ENCODE measurements at regions not wholly inside any gene's neighbourhood (a gene's known extent, or its start where the extent isn't known, plus 50 kb on each side); places are given as distances from the start of the nearest gene placed in this dataset.

- TF ChIP-seq CTCF (IDR thresholded peaks at IDR 0.05): no peak
- TF ChIP-seq POLR2A (IDR thresholded peaks at IDR 0.05): no peak
- no peak for TF ChIP-seq POLR2AphosphoS5 (IDR thresholded peaks at IDR 0.05)
- intact Hi-C loops (cut with DNase I; ENCODE audit: low total_unique reads): no loop called here
- H3K4me1 ChIP-seq: no peaks in the 10 kb centered on the region
- no peak overlapping the region for H3K4me3 ChIP-seq
- no peak for DNase-seq (ENCODE audit: low spot score in 2 of 2)
- H3K27ac ChIP-seq: no peak overlapping the region
- no peaks in the 10 kb centered on the region for H3K27me3 ChIP-seq
- no peaks in the 10 kb centered on the region for H3K9me3 ChIP-seq
- H3K36me3 ChIP-seq: no peaks in the 10 kb centered on the region
Observed at GRCh38 chr21:25244735-25245134, 362.5 kb downstream of the MRPL39 start.

GRCh38 chr21:25243808-25244207, 363.5 kb downstream of the MRPL39 start:
- H3K36me3 ChIP-seq: no peaks in the 10 kb centered on the region
- no peaks in the 10 kb centered on the region for H3K27me3 ChIP-seq
- H3K9me3 ChIP-seq: no peaks in the 10 kb centered on the region
- no peak overlapping the region for H3K4me3 ChIP-seq
- no peak for DNase-seq (ENCODE audit: low spot score in 2 of 2)
- TF ChIP-seq CTCF (IDR thresholded peaks at IDR 0.05) (no peak), POLR2A (IDR thresholded peaks at IDR 0.05) (no peak), POLR2AphosphoS5 (IDR thresholded peaks at IDR 0.05) (no peak)
- no peaks in the 10 kb centered on the region for H3K4me1 ChIP-seq
- no peak overlapping the region for H3K27ac ChIP-seq
- intact Hi-C loops (cut with DNase I; ENCODE audit: low total_unique reads): no loop called here

GRCh38 chr21:25240974-25241373, 366.3 kb downstream of the MRPL39 start:
- Histone ChIP-seq H3K27me3 (no peaks in the 10 kb centered on the region), H3K36me3 (no peaks in the 10 kb centered on the region), H3K4me3 (no peak overlapping the region), H3K4me1 (no peaks in the 10 kb centered on the region), H3K27ac (no peak overlapping the region), H3K9me3 (peaks cover 0 to 14% of the 10 kb centered on the region in 2 donors)
- no peak for DNase-seq (ENCODE audit: low spot score in 2 of 2)
- intact Hi-C loops (cut with DNase I; ENCODE audit: low total_unique reads): no loop called here
- TF ChIP-seq CTCF (IDR thresholded peaks at IDR 0.05): no peak
- TF ChIP-seq POLR2AphosphoS5 (IDR thresholded peaks at IDR 0.05): no peak
- TF ChIP-seq POLR2A (IDR thresholded peaks at IDR 0.05): no peak

- intact Hi-C loops (cut with DNase I; ENCODE audit: low total_unique reads): no loop called here
- Histone ChIP-seq H3K4me1 (no peaks in the 10 kb centered on the region), H3K27me3 (no peaks in the 10 kb centered on the region), H3K9me3 (peaks cover 0 to 14% of the 10 kb centered on the region in 2 donors), H3K36me3 (no peaks in the 10 kb centered on the region), H3K4me3 (no peak overlapping the region), H3K27ac (no peak overlapping the region)
- DNase-seq (ENCODE audit: low spot score in 2 of 2): no peak
- no peak for TF ChIP-seq POLR2AphosphoS5 (IDR thresholded peaks at IDR 0.05)
- no peak for TF ChIP-seq CTCF (IDR thresholded peaks at IDR 0.05)
- no peak for TF ChIP-seq POLR2A (IDR thresholded peaks at IDR 0.05)
Observed at GRCh38 chr21:25234857-25235801, 372.2 kb downstream of the MRPL39 start.

- no peak for DNase-seq (ENCODE audit: low spot score in 2 of 2)
- H3K36me3 ChIP-seq: no peaks in the 10 kb centered on the region
- intact Hi-C loops (cut with DNase I; ENCODE audit: low total_unique reads): no loop called here
- no peak overlapping the region for H3K4me3 ChIP-seq
- TF ChIP-seq POLR2AphosphoS5 (IDR thresholded peaks at IDR 0.05) (no peak), POLR2A (IDR thresholded peaks at IDR 0.05) (no peak), CTCF (IDR thresholded peaks at IDR 0.05) (no peak)
- no peak overlapping the region for H3K27ac ChIP-seq
- H3K27me3 ChIP-seq: no peaks in the 10 kb centered on the region
- H3K9me3 ChIP-seq: peaks cover 0 to 28% of the 10 kb centered on the region in 2 donors
- no peaks in the 10 kb centered on the region for H3K4me1 ChIP-seq
Observed at GRCh38 chr21:25220954-25221353, 386.3 kb downstream of the MRPL39 start.
